ENCODE measurements at regions not wholly inside any gene's neighbourhood (a gene's known extent, or its start where the extent isn't known, plus 50 kb on each side); places are given as distances from the start of the nearest gene placed in this dataset.

DNA sequence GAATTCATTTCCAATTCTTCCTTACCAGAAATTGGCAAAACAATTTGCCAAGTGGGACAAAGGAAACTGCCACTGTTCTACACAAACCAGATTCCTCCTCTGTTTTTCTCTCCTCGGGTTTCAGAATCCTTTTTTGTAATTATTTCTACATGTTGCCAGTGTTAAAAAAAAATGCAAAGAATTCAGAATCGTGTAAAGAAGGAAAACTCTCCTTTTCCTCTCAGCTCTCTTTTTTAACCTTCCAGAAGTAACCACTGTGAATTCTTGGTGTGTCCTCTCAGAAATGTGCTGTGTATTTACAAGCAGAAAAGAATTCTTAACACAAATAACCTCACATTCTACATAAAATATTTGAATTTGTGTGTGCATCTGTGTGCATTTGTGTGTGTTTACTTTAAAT is 224.6 kb downstream of the DRD1 start:
- TF ChIP-seq, protein P1, sequence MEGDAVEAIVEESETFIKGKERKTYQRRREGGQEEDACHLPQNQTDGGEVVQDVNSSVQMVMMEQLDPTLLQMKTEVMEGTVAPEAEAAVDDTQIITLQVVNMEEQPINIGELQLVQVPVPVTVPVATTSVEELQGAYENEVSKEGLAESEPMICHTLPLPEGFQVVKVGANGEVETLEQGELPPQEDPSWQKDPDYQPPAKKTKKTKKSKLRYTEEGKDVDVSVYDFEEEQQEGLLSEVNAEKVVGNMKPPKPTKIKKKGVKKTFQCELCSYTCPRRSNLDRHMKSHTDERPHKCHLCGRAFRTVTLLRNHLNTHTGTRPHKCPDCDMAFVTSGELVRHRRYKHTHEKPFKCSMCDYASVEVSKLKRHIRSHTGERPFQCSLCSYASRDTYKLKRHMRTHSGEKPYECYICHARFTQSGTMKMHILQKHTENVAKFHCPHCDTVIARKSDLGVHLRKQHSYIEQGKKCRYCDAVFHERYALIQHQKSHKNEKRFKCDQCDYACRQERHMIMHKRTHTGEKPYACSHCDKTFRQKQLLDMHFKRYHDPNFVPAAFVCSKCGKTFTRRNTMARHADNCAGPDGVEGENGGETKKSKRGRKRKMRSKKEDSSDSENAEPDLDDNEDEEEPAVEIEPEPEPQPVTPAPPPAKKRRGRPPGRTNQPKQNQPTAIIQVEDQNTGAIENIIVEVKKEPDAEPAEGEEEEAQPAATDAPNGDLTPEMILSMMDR (IDR thresholded peaks at IDR 0.05), result no peak
- TF ChIP-seq FOXM1 (IDR thresholded peaks at IDR 0.05; ENCODE audit: low read depth), result no peak
- TF ChIP-seq, protein P2, sequence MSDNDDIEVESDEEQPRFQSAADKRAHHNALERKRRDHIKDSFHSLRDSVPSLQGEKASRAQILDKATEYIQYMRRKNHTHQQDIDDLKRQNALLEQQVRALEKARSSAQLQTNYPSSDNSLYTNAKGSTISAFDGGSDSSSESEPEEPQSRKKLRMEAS (IDR thresholded peaks at IDR 0.05; ENCODE audit: low read depth), result no peak

All from SK-N-SH (cell line).